Mammary epithelial cell (primary cell): ENCODE measurements at regions not wholly inside any gene's neighbourhood (a gene's known extent, or its start where the extent isn't known, plus 50 kb on each side); places are given as distances from the start of the nearest gene placed in this dataset.

Experiments
- EZH2 ChIP-seq: IDR thresholded peaks from 2 replicates; pipeline ENCODE4 v1.6.1; 2012; ENCODE audit warnings: low read length, inconsistent platforms, borderline replicate concordance
- TF ChIP-seq, protein P1 (sequence below), 2 donors: IDR thresholded peaks in 1 of 2; conservative IDR thresholded peaks in 1 of 2; 2 replicates each; pipeline ENCODE4 v1.5.1; 2011 to 2012; ENCODE audit warnings: inconsistent platforms in 2 of 2, low read length in 2 of 2, mild to moderate bottlenecking in 2 of 2, control low read depth in 1 of 2, low read depth in 1 of 2; ENCODE audit not compliant: insufficient read depth in 1 of 2; ENCODE audit errors: extremely low read depth in 1 of 2

DNA sequence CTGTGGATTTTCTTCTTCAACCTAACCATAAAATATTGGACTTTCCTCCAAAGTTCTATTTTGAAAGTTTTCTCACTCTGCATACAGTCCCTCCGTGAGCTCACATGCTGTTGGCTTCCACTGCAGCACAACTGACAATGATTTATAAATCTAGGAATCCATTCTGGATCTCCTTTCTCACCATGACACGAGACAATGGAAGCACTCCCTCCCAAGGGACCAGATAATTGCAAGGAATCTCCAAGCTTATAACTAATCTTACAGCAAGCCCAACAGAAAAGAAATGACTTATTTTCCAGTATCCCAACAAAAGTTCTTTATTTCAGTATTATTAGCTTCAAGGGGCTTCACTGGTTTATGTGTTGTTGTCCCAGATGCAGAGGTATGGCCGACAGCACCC is 729.0 kb downstream of the RFPL4B start:
- no peak for TF ChIP-seq EZH2
- TF ChIP-seq, protein P1, sequence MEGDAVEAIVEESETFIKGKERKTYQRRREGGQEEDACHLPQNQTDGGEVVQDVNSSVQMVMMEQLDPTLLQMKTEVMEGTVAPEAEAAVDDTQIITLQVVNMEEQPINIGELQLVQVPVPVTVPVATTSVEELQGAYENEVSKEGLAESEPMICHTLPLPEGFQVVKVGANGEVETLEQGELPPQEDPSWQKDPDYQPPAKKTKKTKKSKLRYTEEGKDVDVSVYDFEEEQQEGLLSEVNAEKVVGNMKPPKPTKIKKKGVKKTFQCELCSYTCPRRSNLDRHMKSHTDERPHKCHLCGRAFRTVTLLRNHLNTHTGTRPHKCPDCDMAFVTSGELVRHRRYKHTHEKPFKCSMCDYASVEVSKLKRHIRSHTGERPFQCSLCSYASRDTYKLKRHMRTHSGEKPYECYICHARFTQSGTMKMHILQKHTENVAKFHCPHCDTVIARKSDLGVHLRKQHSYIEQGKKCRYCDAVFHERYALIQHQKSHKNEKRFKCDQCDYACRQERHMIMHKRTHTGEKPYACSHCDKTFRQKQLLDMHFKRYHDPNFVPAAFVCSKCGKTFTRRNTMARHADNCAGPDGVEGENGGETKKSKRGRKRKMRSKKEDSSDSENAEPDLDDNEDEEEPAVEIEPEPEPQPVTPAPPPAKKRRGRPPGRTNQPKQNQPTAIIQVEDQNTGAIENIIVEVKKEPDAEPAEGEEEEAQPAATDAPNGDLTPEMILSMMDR (conservative IDR thresholded peaks at IDR 0.05 in 1 of 2, IDR thresholded peaks at IDR 0.05 in 1 of 2; ENCODE audit: extremely low read depth in 1 of 2, insufficient read depth in 1 of 2, low read depth in 1 of 2, low read length in 2 of 2), result no peak
